A549 (cell line): ENCODE measurements at regions not wholly inside any gene's neighbourhood (a gene's known extent, or its start where the extent isn't known, plus 50 kb on each side); places are given as distances from the start of the nearest gene placed in this dataset.

Experiments used
- BHLHE40 ChIP-seq: IDR thresholded peaks from 2 replicates; pipeline ENCODE4 v1.6.1; 2012; ENCODE audit warnings: low read depth, low read length, inconsistent platforms
- CEBPB ChIP-seq, 2 experiments: fragments of >200 bp in 1 of 2; sonication (Bioruptor Twin) in 1 of 2; formaldehyde crosslinking in 1 of 2; IDR thresholded peaks; 2 replicates each; pipeline ENCODE4 v1.6.1; 2012 to 2016
- CHD4 ChIP-seq: fragments of 200-600 bp; sonication (generic); IDR thresholded peaks from 2 replicates; pipeline ENCODE4 v1.6.1; 2016; ENCODE audit warnings: antibody characterized with exemption, mild to moderate bottlenecking, borderline replicate concordance
- EP300 ChIP-seq, 2 experiments: fragments of >200 bp; sonication (Bioruptor Twin); formaldehyde crosslinking; IDR thresholded peaks; 2 replicates in 1 of 2; 3 replicates in 1 of 2; pipeline ENCODE4 v1.6.1; 2016 to 2017
- MYC ChIP-seq: IDR thresholded peaks from 2 replicates; pipeline ENCODE4 v1.6.1; 2012; ENCODE audit warnings: mild to moderate bottlenecking, inconsistent platforms, low read length, improper control_type of control experiment, borderline replicate concordance
- POLR2A ChIP-seq: IDR thresholded peaks from 2 replicates; pipeline ENCODE4 v1.6.1; 2012; ENCODE audit warnings: mild to moderate bottlenecking, low read length
- TF ChIP-seq, protein P1 (sequence below): fragments of >200 bp; sonication (Bioruptor Twin); formaldehyde crosslinking; IDR thresholded peaks from 3 replicates; pipeline ENCODE4 v1.5.1; 2016

DNA sequence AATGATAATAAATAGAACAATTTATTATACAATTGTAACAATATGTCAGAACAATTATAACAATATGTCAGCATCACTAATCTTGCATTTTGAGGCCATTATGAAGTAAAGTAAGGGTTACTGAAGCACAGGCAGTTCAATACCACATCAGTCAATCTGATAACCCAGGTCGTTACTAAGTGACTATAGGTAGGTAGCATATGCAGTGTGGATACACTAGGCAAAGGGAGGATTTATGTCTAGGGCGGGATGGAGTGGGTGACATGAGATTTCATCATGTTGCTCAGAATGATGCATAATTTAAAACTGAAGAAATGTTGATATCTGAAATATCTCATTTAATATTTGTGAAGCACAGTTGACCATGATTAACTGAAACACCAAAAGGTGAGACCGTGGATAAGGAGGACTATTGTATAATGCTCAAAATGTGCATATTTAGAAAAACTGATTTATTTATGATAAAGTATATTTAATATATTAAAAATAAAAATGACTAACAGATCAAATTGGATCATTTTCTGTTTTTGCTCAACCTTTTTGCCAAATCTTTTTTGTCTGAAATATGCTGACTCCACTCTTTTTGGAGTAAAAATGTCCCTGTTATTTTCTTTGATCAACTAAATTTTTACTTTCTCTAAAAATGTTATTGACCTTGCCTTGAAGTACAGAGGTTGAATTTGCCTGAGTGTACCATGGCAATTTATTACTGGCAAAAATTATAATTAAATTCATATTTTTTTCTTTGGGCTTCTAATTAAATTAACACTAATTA is 1189.4 kb upstream of the USP15 start:
- TF ChIP-seq EP300 (IDR thresholded peaks at IDR 0.05): no peak
- no peak for TF ChIP-seq CEBPB (IDR thresholded peaks at IDR 0.05)
- TF ChIP-seq, protein P1, sequence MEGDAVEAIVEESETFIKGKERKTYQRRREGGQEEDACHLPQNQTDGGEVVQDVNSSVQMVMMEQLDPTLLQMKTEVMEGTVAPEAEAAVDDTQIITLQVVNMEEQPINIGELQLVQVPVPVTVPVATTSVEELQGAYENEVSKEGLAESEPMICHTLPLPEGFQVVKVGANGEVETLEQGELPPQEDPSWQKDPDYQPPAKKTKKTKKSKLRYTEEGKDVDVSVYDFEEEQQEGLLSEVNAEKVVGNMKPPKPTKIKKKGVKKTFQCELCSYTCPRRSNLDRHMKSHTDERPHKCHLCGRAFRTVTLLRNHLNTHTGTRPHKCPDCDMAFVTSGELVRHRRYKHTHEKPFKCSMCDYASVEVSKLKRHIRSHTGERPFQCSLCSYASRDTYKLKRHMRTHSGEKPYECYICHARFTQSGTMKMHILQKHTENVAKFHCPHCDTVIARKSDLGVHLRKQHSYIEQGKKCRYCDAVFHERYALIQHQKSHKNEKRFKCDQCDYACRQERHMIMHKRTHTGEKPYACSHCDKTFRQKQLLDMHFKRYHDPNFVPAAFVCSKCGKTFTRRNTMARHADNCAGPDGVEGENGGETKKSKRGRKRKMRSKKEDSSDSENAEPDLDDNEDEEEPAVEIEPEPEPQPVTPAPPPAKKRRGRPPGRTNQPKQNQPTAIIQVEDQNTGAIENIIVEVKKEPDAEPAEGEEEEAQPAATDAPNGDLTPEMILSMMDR: no peak
- TF ChIP-seq POLR2A: no peak
- no peak for TF ChIP-seq MYC
- TF ChIP-seq BHLHE40: no peak
- no peak for TF ChIP-seq CHD4
